Inflammatory macrophage treated with lipopolysaccharide for 1 hour (primary cell): ENCODE measurements at regions not wholly inside any gene's neighbourhood (a gene's known extent, or its start where the extent isn't known, plus 50 kb on each side); places are given as distances from the start of the nearest gene placed in this dataset.

Experiments used
- DNase-seq, 2 donors: peaks; one replicate each; pipeline ENCODE4 v3.0.0-alpha.2; 2020 to 2022

DNA sequence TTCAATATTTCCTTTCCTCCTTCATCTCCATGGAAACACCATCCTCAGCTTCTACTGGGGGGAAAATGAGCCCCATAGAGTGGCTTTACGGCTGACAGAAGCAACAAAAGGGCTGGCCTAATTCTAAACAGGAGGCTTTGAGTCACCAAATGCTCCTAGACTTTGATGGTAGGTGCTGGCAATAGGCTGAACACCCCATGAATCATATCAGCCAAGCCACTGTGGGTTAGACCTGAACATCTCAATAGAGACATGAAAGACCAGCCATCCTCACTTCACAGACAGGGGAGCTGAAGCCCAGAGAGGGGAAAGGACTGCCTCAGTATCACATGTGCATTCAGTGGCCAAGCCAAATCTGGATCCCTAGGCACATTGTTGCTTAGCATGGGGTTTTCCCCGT, 107.6 kb downstream of the AMER1 start:
- no peak for DNase-seq

DNA sequence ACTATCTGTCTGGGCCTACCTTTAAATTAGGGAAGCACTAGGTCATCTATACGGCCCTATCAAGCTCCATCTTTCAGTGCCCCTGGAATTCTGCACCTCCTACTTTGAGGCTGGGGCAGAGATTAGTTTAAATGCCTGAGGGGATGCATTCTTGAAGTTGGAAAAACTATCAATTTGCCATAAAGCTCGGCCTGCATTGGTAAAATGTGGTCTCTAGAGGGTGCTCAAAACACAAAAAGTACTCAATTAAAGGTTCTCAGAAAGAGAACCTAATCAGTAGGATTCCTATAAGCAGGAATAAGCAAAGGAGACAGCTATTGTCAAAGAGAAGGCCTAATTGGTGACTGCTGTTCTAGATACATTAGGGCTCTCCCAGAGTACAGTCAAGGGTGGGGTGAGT, 111.7 kb downstream of the AMER1 start:
- DNase-seq: peak in 1 of 2 donors; percentile 1
